Gastroesophageal sphincter (tissue), 3 donors: ENCODE measurements at regions not wholly inside any gene's neighbourhood (a gene's known extent, or its start where the extent isn't known, plus 50 kb on each side); places are given as distances from the start of the nearest gene placed in this dataset.

Experiments used
- POLR2AphosphoS5 ChIP-seq: sonication (generic); formaldehyde crosslinking; IDR thresholded peaks from one replicate; pipeline ENCODE4 v1.6.1; 2017; ENCODE audit warnings: antibody characterized with exemption
- TF ChIP-seq, protein P1 (sequence below), 4 experiments: fragments of 200-600 bp in 2 of 4; fragments of 450-650 bp in 2 of 4; sonication (generic) in 1 of 4; IDR thresholded peaks; one replicate each; pipeline ENCODE4 v1.5.1; 2017 to 2019; ENCODE audit warnings: antibody characterized with exemption in 4 of 4, mild to moderate bottlenecking in 2 of 4, moderate library complexity in 2 of 4

DNA sequence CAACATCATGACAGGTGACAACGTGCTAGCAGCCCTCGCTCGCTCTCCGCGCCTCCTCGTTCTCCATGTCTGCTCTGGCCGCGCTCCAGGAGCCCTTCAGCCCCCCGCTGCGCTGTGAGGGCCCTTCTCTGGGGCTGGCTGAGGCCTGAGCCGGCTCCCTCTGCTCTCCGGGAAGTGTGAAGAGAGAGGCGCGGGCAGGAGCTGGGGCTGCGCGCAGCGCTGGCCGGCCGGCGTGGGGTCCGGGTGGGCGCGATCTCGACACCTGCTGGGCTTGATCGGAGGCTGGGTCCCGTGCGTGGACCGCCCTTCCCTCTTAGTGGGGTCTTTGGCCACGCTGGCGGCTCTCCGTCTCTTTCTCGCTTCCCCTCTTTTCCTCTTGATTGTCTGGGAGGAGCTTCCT is 195.5 kb downstream of the ANKRD30BL start:
- TF ChIP-seq, protein P1, sequence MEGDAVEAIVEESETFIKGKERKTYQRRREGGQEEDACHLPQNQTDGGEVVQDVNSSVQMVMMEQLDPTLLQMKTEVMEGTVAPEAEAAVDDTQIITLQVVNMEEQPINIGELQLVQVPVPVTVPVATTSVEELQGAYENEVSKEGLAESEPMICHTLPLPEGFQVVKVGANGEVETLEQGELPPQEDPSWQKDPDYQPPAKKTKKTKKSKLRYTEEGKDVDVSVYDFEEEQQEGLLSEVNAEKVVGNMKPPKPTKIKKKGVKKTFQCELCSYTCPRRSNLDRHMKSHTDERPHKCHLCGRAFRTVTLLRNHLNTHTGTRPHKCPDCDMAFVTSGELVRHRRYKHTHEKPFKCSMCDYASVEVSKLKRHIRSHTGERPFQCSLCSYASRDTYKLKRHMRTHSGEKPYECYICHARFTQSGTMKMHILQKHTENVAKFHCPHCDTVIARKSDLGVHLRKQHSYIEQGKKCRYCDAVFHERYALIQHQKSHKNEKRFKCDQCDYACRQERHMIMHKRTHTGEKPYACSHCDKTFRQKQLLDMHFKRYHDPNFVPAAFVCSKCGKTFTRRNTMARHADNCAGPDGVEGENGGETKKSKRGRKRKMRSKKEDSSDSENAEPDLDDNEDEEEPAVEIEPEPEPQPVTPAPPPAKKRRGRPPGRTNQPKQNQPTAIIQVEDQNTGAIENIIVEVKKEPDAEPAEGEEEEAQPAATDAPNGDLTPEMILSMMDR (IDR thresholded peaks at IDR 0.05) = no peak
- TF ChIP-seq POLR2AphosphoS5 = no peak
